ENCODE measurements at regions not wholly inside any gene's neighbourhood (a gene's known extent, or its start where the extent isn't known, plus 50 kb on each side); places are given as distances from the start of the nearest gene placed in this dataset.
"Not testable (repeated sequence)": the region's sequence is repeated elsewhere in the genome, so short reads cannot be mapped to it uniquely, and the experiment has no call there.

- DNase-seq: peak in 1 of 14 donors; percentile 3
These were observed 61.2 kb upstream of the MRPS9 start for GRCh38 chr2:104976603-104977120.

DNA sequence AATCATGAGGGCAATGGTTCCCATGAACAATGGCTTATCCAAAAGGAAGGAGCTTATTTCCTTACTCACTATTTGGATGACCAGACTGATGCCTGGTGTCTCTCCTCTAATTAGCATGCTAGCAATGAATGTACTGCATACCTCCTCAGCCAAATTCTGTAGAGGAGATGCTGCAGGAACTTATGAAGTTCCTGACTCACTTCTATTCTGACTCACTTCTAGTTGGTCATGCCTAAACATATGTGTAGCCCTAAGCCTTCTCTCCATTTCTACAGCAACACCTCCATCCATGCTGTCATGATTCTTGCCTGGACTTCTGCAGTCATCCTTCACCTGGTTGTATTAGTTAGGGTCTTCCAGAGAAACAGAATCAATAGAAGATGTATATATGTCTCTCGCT is 59.9 kb upstream of the MRPS9 start:
- no peak for DNase-seq

GRCh38 chr2:104979786-104980185 is 58.1 kb upstream of the MRPS9 start:
- DNase-seq: not testable (repeated sequence)

DNA sequence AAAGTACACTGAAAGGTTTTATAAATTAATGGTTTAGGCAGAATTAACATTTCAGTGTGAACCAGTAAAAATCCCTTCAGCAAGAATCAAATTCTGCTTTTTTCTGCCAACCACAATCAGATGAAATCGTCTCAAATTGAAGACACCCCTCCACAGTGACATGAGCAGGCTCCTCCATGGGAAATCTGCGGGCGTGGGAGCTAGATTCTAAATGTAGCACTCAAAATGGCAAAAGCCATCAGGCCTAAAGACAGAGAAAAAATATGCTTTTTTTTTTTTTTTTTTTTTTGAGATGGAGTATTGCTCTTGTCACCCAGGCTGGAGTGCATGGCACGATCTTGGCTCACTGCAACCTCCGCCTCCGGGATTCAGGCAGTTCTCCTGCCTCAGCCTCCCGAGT is 55.8 kb upstream of the MRPS9 start:
- no peak for DNase-seq

Data from C1 segment of cervical spinal cord (tissue), 14 donors.